Peyer's patch (tissue), 4 donors: ENCODE measurements at regions not wholly inside any gene's neighbourhood (a gene's known extent, or its start where the extent isn't known, plus 50 kb on each side); places are given as distances from the start of the nearest gene placed in this dataset.

Experiments used
- CTCF ChIP-seq, 6 experiments: fragments of 450-650 bp in 4 of 6; fragments of 200-600 bp in 2 of 6; sonication (generic) in 1 of 6; IDR thresholded peaks; one replicate each; pipeline ENCODE4 v1.5.1; 2017 to 2019; ENCODE audit warnings: antibody characterized with exemption in 6 of 6, mild to moderate bottlenecking in 3 of 6, moderate library complexity in 1 of 6
- POLR2A ChIP-seq, 2 donors: fragments of 450-650 bp; IDR thresholded peaks; one replicate each; pipeline ENCODE4 v1.5.1; 2017; ENCODE audit warnings: antibody characterized with exemption in 2 of 2, mild to moderate bottlenecking in 2 of 2, moderate library complexity in 2 of 2

GRCh38 chr12:60529261-60529660 is 933.4 kb downstream of the SLC16A7 start:
- TF ChIP-seq CTCF (IDR thresholded peaks at IDR 0.05) = no peak
- no peak for TF ChIP-seq POLR2A (IDR thresholded peaks at IDR 0.05)
